IMR-90 (cell line): ENCODE measurements at regions not wholly inside any gene's neighbourhood (a gene's known extent, or its start where the extent isn't known, plus 50 kb on each side); places are given as distances from the start of the nearest gene placed in this dataset.

Experiments
- CEBPB ChIP-seq: IDR thresholded peaks from 2 replicates; pipeline ENCODE4 v1.6.1; 2012; ENCODE audit warnings: low read depth, low read length, improper control_type of control experiment
- CTCF ChIP-seq: conservative IDR thresholded peaks from 2 replicates; pipeline ENCODE4 v1.5.1; 2012; ENCODE audit warnings: mild to moderate bottlenecking, low read depth, low read length, improper control_type of control experiment
- POLR2A ChIP-seq: IDR thresholded peaks from 2 replicates; pipeline ENCODE4 v1.6.1; 2012; ENCODE audit warnings: mild to moderate bottlenecking, low read depth, low read length
- RAD21 ChIP-seq: IDR thresholded peaks from 2 replicates; pipeline ENCODE4 v1.6.1; 2012; ENCODE audit warnings: low read length, improper control_type of control experiment
- TF ChIP-seq, protein P1 (sequence below): fragments of 150-350 bp; IDR thresholded peaks from 2 replicates; pipeline ENCODE4 v1.6.1; 2017; ENCODE audit warnings: mild to moderate bottlenecking, antibody characterized with exemption, low read length, low read depth

DNA sequence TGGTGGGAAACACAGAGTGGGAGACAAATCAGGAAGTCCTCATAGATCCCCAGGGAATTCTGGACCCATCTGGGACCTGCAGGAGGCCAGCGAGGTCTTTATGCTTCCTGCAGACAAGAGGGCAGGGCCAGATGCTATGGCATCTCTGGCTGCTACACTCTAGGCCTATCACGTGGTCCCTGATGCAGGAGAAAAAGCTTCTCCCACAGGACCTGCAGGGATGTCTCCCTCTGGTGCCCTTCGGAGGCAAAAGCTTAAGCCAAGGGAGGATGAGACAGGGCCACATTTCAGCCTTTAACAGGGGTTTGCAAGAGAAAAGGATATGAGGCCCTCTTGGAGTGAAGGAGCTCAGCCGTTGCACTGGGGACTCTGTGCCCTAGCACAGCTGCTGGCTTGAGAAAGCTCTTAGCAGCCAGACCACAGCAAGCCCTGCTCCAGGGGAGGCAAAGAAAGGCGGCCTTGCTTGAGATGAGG is 243.0 kb downstream of the C1orf94 start:
- TF ChIP-seq CTCF (no peak), CEBPB (no peak), RAD21 (no peak), POLR2A (no peak)
- TF ChIP-seq, protein P1, sequence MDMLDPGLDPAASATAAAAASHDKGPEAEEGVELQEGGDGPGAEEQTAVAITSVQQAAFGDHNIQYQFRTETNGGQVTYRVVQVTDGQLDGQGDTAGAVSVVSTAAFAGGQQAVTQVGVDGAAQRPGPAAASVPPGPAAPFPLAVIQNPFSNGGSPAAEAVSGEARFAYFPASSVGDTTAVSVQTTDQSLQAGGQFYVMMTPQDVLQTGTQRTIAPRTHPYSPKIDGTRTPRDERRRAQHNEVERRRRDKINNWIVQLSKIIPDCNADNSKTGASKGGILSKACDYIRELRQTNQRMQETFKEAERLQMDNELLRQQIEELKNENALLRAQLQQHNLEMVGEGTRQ, result no peak
